ENCODE measurements at regions not wholly inside any gene's neighbourhood (a gene's known extent, or its start where the extent isn't known, plus 50 kb on each side); places are given as distances from the start of the nearest gene placed in this dataset.

DNA sequence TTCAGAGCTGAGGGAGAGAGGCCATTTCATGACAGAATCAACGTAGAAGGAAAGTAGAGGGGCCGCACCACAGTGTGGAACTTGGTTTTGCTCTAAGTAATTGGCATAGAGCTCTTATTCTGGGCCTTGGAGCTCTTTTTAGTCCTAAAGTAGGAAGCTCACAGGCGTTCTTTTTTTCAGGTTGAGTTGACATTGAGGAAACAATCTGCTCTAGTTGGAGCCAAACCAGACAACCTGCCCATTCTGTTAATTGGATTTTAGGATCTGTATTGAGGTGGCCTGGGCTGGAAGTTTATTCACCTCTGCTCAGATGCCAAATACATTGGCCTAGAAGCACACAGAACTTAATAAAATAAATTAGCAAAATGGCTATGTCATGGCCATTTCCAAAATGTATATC is 1093.9 kb downstream of the ADGRL2 start:
- TF ChIP-seq POLR2A (IDR thresholded peaks at IDR 0.05) = no peak
- no peak for TF ChIP-seq CTCF (IDR thresholded peaks at IDR 0.05)

Data from right lobe of liver (tissue), 4 donors.